GM21717 (cell line): ENCODE measurements at regions not wholly inside any gene's neighbourhood (a gene's known extent, or its start where the extent isn't known, plus 50 kb on each side); places are given as distances from the start of the nearest gene placed in this dataset.
A peak's percentile ranks its signal among the peaks of the same experiment; 100 is the strongest.

Experiments used
- ATAC-seq: cut with Tn5 transposase; IDR thresholded peaks from one replicate; pipeline ENCODE4 v1.9.1; 2021; ENCODE audit warnings: mild to moderate bottlenecking, moderate library complexity; ENCODE audit not compliant: unreplicated experiment

DNA sequence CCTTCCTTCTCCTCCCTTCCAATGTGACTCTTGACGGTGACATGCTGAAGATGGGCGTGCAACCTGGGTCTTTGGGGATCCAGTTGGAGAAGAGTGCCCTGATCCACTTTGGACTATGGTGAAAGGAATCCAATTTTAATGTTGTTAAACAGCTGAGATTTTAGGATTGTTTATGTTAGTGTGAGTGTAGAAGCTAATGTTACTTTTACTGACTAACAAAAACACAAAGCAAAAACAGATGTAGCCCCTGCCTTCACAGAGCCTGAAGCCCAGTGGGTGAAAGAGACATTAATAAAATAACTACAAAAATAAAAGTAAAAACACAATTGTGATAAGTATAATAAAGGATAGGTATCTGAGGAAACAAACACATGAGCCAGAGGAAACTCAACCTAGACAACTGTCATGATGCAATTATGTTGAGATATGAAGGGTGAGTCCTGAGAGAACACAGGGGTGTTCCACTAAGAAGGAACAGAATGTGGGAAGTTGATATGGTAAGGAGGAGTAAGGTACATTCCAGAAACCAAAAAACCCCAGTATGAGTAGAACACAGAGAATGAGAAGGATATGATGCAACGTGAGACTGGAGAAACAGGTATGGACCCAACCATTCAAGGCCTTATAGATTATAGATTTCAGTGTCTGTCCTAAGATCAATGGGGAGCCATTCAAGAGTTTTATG is 115.1 kb upstream of the PMFBP1 start:
- no peak for ATAC-seq

DNA sequence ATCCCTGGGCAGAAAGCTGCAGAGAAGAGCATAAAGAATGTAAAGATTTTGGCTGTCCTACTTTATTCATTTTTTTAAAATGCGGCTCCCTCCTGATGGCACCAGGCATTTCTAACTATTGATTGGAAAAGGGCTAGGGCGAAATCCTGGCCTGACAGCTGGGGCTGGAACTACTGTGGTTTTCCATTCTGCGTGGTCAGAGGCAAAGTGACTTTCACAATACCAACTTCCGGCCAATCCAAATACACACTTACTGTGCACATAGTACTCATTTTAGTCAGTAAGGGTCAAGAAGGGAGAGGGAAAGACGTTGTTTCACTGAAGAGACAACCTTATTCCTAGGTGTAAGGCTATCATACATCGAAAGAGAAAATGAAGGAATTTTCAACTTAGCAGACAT is 113.8 kb upstream of the PMFBP1 start:
- no peak for ATAC-seq

DNA sequence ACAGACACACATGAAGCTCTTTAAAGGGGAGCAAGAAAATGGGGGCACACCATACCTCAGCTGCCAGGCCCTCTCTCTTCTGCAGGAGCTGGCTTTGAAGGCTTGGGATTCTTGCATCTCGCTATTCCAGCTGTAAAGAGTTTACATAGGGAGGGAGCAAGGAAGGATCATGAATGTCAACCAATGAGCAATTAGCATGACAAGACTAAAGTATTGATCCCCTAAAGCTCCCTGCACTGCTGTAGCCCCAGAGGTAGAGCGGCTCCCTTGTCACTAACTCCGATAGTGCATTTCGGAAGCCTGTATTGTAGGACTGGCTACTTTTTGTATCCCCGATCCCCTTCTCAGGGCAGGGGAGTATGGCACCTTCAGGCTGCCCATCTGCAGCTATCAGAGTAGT is 113.4 kb upstream of the PMFBP1 start:
- no peak for ATAC-seq

- ATAC-seq = no peak
Observed at GRCh38 chr16:72284042-72284789, 112.3 kb upstream of the PMFBP1 start.

GRCh38 chr16:72282362-72282761 is 110.4 kb upstream of the PMFBP1 start:
- ATAC-seq = no peak

GRCh38 chr16:72278301-72278700 is 106.3 kb upstream of the PMFBP1 start:
- no peak for ATAC-seq

DNA sequence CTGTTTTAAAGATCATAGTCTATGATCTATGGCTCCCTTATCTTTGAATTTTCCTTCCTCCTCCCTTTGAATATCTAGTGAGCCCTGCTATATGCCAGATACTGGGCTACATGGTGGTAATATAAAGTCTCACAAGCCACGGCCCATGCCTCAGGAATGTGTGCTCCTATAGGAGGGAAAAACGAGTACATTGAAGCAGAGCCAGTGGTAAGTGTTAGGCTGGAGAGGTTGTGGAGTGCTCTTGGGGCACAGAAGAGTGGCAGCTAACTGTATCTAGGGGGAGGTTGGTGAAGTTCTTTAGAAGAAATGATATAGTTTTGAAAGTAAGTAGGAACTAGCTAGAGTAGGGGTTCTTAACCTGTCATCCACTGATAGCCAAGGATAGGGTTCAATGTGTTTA is 105.8 kb upstream of the PMFBP1 start:
- ATAC-seq = no peak

DNA sequence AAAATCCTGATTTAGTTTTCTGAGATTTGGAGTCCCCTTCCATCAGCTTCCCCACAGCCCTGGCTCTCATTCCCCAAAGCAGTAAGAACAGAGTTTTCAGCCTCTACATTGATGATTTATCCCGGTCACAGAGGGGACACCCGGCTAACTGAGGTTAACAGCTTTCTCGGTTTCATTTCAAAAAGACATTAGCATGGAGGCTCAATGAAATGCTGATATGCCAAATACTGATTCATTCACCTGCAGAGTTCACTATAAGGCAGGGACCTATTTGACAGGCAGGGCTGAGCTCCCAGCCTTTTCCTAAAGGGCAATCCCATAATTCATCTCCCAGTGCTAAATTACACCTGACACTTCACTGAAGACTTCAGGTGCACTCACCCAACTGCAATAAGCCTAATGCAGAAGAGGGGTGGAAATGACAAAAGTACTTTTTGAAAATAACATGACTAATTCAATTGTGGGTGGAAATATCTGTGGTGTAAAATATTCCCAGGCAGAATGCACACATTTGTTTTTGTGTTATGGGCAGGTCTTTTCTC is 99.8 kb upstream of the PMFBP1 start:
- ATAC-seq = no peak

- no peak for ATAC-seq
Observed at GRCh38 chr16:72270531-72270930, 98.6 kb upstream of the PMFBP1 start.

DNA sequence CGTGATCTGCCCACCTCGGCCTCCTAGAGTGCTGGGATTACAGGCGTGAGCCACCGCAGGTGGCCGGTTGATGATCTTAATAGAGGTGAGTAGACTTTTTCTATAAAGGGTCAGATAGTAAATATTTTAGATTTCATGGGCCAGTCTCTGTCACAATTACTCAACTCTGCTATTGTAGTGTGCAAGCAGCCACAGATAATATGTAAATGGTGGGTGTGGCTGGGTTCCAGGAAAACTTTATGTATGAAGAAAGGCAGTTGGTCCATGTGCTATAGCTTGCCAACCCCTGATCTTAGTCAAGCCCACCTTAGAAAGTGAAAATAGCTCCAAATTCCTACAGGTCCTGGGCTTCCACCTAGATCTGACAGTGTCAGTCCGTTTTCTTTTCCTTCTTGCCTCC is 94.9 kb upstream of the PMFBP1 start:
- no peak for ATAC-seq

DNA sequence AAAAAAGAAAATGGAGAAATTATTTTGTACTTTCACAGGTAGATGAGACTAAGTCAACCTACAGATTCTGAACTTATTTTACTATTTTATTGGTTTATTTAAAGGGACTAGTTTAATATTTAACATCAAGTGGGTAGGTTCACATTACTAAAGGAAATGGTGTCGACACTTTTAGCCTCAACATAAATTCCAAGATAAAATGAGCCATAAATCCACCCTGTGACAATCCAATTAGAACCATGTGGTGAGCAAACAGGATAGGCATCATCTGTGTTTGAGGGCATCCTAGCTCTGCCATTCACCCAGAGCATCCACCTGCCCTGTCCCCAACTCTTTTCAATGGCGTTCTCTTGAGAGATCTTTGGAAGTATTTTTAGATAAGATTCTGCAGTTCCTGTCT is 92.8 kb upstream of the PMFBP1 start:
- ATAC-seq = no peak

DNA sequence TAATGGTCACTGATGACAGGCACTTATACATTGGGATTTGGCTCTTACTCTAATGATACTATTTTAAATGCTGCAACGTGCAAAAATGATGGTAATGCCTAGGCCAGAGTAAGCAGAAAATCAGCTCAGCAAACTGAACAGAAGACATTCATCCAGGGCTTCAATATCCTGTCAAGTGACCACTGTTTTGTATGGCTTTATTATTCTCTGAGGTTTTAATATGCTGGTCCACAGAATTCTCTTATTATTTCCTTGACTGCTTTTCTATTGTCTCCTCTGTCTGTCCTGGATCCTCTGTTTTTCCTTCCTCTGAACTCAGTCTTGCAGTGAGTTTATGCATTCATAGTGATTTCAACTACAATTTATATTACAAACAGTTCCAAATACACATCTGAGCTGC is 90.8 kb upstream of the PMFBP1 start:
- no peak for ATAC-seq

- no peak for ATAC-seq
Observed at GRCh38 chr16:72261127-72261526, 89.2 kb upstream of the PMFBP1 start.

DNA sequence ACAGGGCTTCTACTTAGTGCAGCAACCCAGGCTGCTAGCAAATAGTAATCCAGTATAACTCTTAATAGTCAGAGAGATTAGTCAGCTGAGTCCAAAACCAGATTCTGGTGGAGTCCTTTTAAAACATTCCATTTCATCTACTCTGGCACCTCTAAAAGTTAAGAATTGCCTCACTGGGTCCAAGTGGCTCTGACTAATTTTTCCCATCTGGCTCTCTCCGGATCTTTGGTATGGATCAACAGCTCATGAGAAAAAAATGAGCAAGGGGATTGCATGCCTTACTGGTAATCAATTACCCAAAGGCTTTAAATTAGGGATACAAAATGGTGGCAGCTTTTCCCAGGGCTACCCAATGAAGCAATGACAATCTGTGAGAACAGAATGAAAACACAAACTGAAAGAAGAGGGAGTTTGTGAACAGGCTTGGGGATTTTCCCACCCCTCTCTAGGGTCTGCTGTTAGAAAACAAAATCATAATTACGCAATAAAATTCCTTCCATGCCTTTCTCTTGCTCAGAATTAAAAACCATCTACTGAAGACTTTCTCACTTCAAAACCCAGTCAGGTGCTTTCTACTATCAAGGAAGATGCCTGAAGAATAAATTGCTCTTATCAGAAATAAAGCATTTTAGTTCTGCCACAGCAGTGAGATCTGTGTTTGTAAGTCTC is 84.6 kb upstream of the PMFBP1 start:
- ATAC-seq = no peak

DNA sequence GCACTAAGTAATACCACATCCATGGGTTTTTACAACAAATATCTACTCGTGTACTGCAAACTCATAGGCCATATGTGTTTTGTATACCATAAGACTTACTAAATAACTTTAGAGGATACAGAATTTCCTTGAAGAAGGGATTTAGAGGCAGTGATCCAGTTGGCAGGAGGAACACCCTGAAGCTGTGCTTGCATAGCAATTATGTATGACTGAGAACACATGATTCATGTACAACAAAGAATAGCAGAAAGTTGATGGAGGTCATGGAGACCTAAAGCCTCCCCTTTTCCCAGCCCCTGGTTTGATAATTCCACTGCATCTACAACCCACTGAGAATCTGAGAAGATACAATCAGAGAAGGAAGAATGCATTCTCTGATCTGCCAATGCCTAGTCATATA is 83.8 kb upstream of the PMFBP1 start:
- no peak for ATAC-seq

DNA sequence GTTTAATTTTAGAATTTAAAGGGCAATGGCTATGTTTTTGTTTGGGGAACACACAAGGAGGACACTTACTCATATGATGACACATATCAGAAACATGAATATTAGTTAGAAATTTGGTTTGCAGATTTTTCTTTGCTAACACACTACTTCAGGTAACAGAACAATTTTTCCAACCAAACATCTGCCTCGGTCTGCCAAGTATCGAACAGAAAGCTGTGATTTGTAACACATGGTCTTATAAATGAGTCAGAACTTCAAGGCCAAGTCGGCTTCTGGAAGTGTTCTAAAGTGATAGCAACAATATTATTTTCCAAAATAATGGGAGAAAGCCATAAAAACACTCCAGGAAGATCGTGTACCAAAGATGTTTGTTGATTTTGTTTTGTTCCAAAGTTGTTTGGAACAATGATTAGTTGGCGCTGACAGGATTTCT is 75.9 kb upstream of the PMFBP1 start:
- ATAC-seq = no peak

- ATAC-seq = peak; percentile 85
Observed at GRCh38 chr16:72246423-72246822, 74.5 kb upstream of the PMFBP1 start.

- ATAC-seq = no peak
Observed at GRCh38 chr16:72244853-72245252, 72.9 kb upstream of the PMFBP1 start.

GRCh38 chr16:72243621-72244020 is 71.7 kb upstream of the PMFBP1 start:
- ATAC-seq = no peak

DNA sequence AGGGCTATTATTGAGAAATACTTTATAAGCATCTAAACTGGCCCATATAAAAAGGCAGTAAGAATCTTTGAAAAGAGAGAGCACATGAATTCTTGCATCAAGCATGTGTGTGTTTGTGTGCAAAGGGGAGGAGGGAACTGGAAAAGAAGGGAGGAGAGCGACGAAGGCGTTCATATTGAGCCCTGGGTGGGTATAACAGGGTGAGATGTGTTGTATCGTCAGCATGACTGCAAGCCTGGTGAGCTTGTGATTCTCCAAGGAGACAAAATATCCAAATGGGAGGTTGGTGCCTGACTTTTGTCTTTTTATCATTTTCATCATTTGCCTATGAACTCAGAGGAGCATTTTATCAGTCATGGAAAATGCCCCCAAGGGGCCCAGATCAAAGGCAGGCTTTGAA is 70.8 kb upstream of the PMFBP1 start:
- no peak for ATAC-seq

GRCh38 chr16:72241930-72242329 is 70.0 kb upstream of the PMFBP1 start:
- no peak for ATAC-seq

- no peak for ATAC-seq
Observed at GRCh38 chr16:72241008-72241407, 69.1 kb upstream of the PMFBP1 start.
